ENCODE measurements at regions not wholly inside any gene's neighbourhood (a gene's known extent, or its start where the extent isn't known, plus 50 kb on each side); places are given as distances from the start of the nearest gene placed in this dataset.

- ATAC-seq = no peak
- H3K9me3 ChIP-seq (ENCODE audit: control insufficient read depth, low read length) = no peaks in the 10 kb centered on the region
- 82% methylated on average over 6 of the region's 6 CpGs for WGBS
Observed at GRCh38 chr6:165743366-165743898, 80.4 kb upstream of the PDE10A start.

GRCh38 chr6:165742047-165742446, 79.0 kb upstream of the PDE10A start:
- H3K4me1 ChIP-seq (ENCODE audit: control insufficient read depth, insufficient read depth, low read length) = no peaks in the 10 kb centered on the region
- ATAC-seq (no peak), DNase-seq (no peak)
- H3K27ac ChIP-seq (ENCODE audit: low read length) = no peak overlapping the region
- WGBS = 89% methylated on average over 7 of the region's 7 CpGs
- no peaks in the 10 kb centered on the region for H3K9me3 ChIP-seq (ENCODE audit: control insufficient read depth, low read length)
- intact Hi-C loops (cut with DNase I) = no loop called here
- no peaks in the 10 kb centered on the region for H3K27me3 ChIP-seq (ENCODE audit: control insufficient read depth, insufficient read depth)
- H3K4me3 ChIP-seq (ENCODE audit: low read length) = no peak overlapping the region

More at GRCh38 chr6:165743366-165743898, 80.4 kb upstream of the PDE10A start:
- Histone ChIP-seq H3K4me3 (ENCODE audit: low read length) (no peak overlapping the region), H3K27me3 (ENCODE audit: control insufficient read depth, insufficient read depth) (no peaks in the 10 kb centered on the region), H3K4me1 (ENCODE audit: control insufficient read depth, insufficient read depth, low read length) (no peaks in the 10 kb centered on the region), H3K27ac (ENCODE audit: low read length) (no peak overlapping the region)
- intact Hi-C loops (cut with DNase I) = no loop called here
- no peak for DNase-seq

GRCh38 chr6:165737396-165737795, 74.4 kb upstream of the PDE10A start:
- intact Hi-C loops (cut with DNase I) = no loop called here
- DNase-seq = no peak
- no peak overlapping the region for H3K27ac ChIP-seq (ENCODE audit: low read length)
- H3K27me3 ChIP-seq (ENCODE audit: control insufficient read depth, insufficient read depth) = no peaks in the 10 kb centered on the region
- H3K4me3 ChIP-seq (ENCODE audit: low read length) = no peak overlapping the region
- no peaks in the 10 kb centered on the region for H3K9me3 ChIP-seq (ENCODE audit: control insufficient read depth, low read length)
- H3K4me1 ChIP-seq (ENCODE audit: control insufficient read depth, insufficient read depth, low read length) = no peaks in the 10 kb centered on the region
- WGBS = 89% methylated on average over 1 of the region's 1 CpG
- ATAC-seq = no peak

GRCh38 chr6:165735065-165735464, 72.0 kb upstream of the PDE10A start:
- Histone ChIP-seq H3K4me3 (ENCODE audit: low read length) (no peak overlapping the region), H3K27me3 (ENCODE audit: control insufficient read depth, insufficient read depth) (no peaks in the 10 kb centered on the region), H3K4me1 (ENCODE audit: control insufficient read depth, insufficient read depth, low read length) (no peaks in the 10 kb centered on the region), H3K27ac (ENCODE audit: low read length) (no peak overlapping the region), H3K9me3 (ENCODE audit: control insufficient read depth, low read length) (no peaks in the 10 kb centered on the region)
- DNase-seq = no peak
- ATAC-seq = no peak
- intact Hi-C loops (cut with DNase I) = no loop called here

GRCh38 chr6:165733489-165733791, 70.4 kb upstream of the PDE10A start:
- no peaks in the 10 kb centered on the region for H3K4me1 ChIP-seq (ENCODE audit: control insufficient read depth, insufficient read depth, low read length)
- ATAC-seq = no peak
- 76% methylated on average over 1 of the region's 1 CpG for WGBS
- DNase-seq = no peak
- no peak overlapping the region for H3K27ac ChIP-seq (ENCODE audit: low read length)
- H3K4me3 ChIP-seq (ENCODE audit: low read length) = no peak overlapping the region
- H3K9me3 ChIP-seq (ENCODE audit: control insufficient read depth, low read length) = no peaks in the 10 kb centered on the region
- no peaks in the 10 kb centered on the region for H3K27me3 ChIP-seq (ENCODE audit: control insufficient read depth, insufficient read depth)
- intact Hi-C loops (cut with DNase I) = loop anchor here in 1 of 4 donors (5.0 kb wide), 1 partner anchor 114 kb away; no protein-coding TSS in a partner anchor

- H3K27me3 ChIP-seq (ENCODE audit: control insufficient read depth, insufficient read depth) = no peaks in the 10 kb centered on the region
- WGBS = 80% methylated on average over 15 of the region's 15 CpGs
- no peak overlapping the region for H3K27ac ChIP-seq (ENCODE audit: low read length)
- no peak overlapping the region for H3K4me3 ChIP-seq (ENCODE audit: low read length)
- intact Hi-C loops (cut with DNase I) = loop anchor here in 1 of 4 donors (5.0 kb wide), 1 partner anchor 114 kb away; no protein-coding TSS in a partner anchor
- ATAC-seq (no peak), DNase-seq (no peak)
- no peaks in the 10 kb centered on the region for H3K9me3 ChIP-seq (ENCODE audit: control insufficient read depth, low read length)
- no peaks in the 10 kb centered on the region for H3K4me1 ChIP-seq (ENCODE audit: control insufficient read depth, insufficient read depth, low read length)
Observed at GRCh38 chr6:165732696-165733488, 69.9 kb upstream of the PDE10A start.

- WGBS = 4% methylated on average over 1 of the region's 1 CpG
- intact Hi-C loops (cut with DNase I) = loop anchor here in 3 of 4 donors (5.0 to 10.0 kb wide), 3 partner anchors 118 to 285 kb away; no protein-coding TSS in a partner anchor
- H3K9me3 ChIP-seq (ENCODE audit: control insufficient read depth, low read length) = no peaks in the 10 kb centered on the region
- no peak overlapping the region for H3K4me3 ChIP-seq (ENCODE audit: low read length)
- no peaks in the 10 kb centered on the region for H3K4me1 ChIP-seq (ENCODE audit: control insufficient read depth, insufficient read depth, low read length)
- no peak overlapping the region for H3K27ac ChIP-seq (ENCODE audit: low read length)
- no peak for DNase-seq
- no peak for ATAC-seq
- H3K27me3 ChIP-seq (ENCODE audit: control insufficient read depth, insufficient read depth) = no peaks in the 10 kb centered on the region
Observed at GRCh38 chr6:165729307-165729936, 66.4 kb upstream of the PDE10A start.

GRCh38 chr6:165728216-165728615, 65.2 kb upstream of the PDE10A start:
- DNase-seq (no peak), ATAC-seq (no peak)
- H3K9me3 ChIP-seq (ENCODE audit: control insufficient read depth, low read length) = no peaks in the 10 kb centered on the region
- H3K4me1 ChIP-seq (ENCODE audit: control insufficient read depth, insufficient read depth, low read length) = no peaks in the 10 kb centered on the region
- WGBS = 81% methylated on average over 2 of the region's 2 CpGs
- intact Hi-C loops (cut with DNase I) = loop anchor here in 3 of 4 donors (5.0 to 10.0 kb wide), 3 partner anchors 119 to 283 kb away; no protein-coding TSS in a partner anchor
- H3K27me3 ChIP-seq (ENCODE audit: control insufficient read depth, insufficient read depth) = no peaks in the 10 kb centered on the region
- H3K4me3 ChIP-seq (ENCODE audit: low read length) = no peak overlapping the region
- H3K27ac ChIP-seq (ENCODE audit: low read length) = no peak overlapping the region

- Histone ChIP-seq H3K27ac (ENCODE audit: low read length) (no peak overlapping the region), H3K4me3 (ENCODE audit: low read length) (no peak overlapping the region), H3K27me3 (ENCODE audit: control insufficient read depth, insufficient read depth) (no peaks in the 10 kb centered on the region), H3K9me3 (ENCODE audit: control insufficient read depth, low read length) (no peaks in the 10 kb centered on the region), H3K4me1 (ENCODE audit: control insufficient read depth, insufficient read depth, low read length) (no peaks in the 10 kb centered on the region)
- intact Hi-C loops (cut with DNase I) = loop anchor here in 3 of 4 donors (5.0 to 10.0 kb wide), 3 partner anchors 120 to 282 kb away; no protein-coding TSS in a partner anchor
- peak; percentile 26 to 28 for ATAC-seq
- DNase-seq = no peak
- WGBS = 67% methylated on average over 23 of the region's 23 CpGs
Observed at GRCh38 chr6:165726965-165727381, 63.9 kb upstream of the PDE10A start.

- H3K4me3 ChIP-seq (ENCODE audit: low read length) = no peak overlapping the region
- no peak for ATAC-seq
- H3K27me3 ChIP-seq (ENCODE audit: control insufficient read depth, insufficient read depth) = no peaks in the 10 kb centered on the region
- no peak for DNase-seq
- 95% methylated on average over 25 of the region's 25 CpGs for WGBS
- H3K4me1 ChIP-seq (ENCODE audit: control insufficient read depth, insufficient read depth, low read length) = no peaks in the 10 kb centered on the region
- no peaks in the 10 kb centered on the region for H3K9me3 ChIP-seq (ENCODE audit: control insufficient read depth, low read length)
- no peak overlapping the region for H3K27ac ChIP-seq (ENCODE audit: low read length)
- intact Hi-C loops (cut with DNase I) = loop anchor here in 3 of 4 donors (5.0 to 10.0 kb wide), 3 partner anchors 121 to 282 kb away; no protein-coding TSS in a partner anchor
Observed at GRCh38 chr6:165726290-165726875, 63.3 kb upstream of the PDE10A start.

- H3K27ac ChIP-seq (ENCODE audit: low read length) = no peak overlapping the region
- intact Hi-C loops (cut with DNase I) = loop anchor here in 3 of 4 donors (5.0 to 10.0 kb wide), 3 partner anchors 122 to 280 kb away; no protein-coding TSS in a partner anchor
- ATAC-seq (no peak), DNase-seq (no peak)
- H3K9me3 ChIP-seq (ENCODE audit: control insufficient read depth, low read length) = no peaks in the 10 kb centered on the region
- H3K27me3 ChIP-seq (ENCODE audit: control insufficient read depth, insufficient read depth) = no peaks in the 10 kb centered on the region
- H3K4me1 ChIP-seq (ENCODE audit: control insufficient read depth, insufficient read depth, low read length) = no peaks in the 10 kb centered on the region
- no peak overlapping the region for H3K4me3 ChIP-seq (ENCODE audit: low read length)
- 93% methylated on average over 7 of the region's 7 CpGs for WGBS
Observed at GRCh38 chr6:165725201-165725600, 62.2 kb upstream of the PDE10A start.

Data from right cardiac atrium (tissue), 5 donors.